HG02678 (cell line): ENCODE measurements at regions not wholly inside any gene's neighbourhood (a gene's known extent, or its start where the extent isn't known, plus 50 kb on each side); places are given as distances from the start of the nearest gene placed in this dataset.
"Not testable (repeated sequence)": the region's sequence is repeated elsewhere in the genome, so short reads cannot be mapped to it uniquely, and the experiment has no call there.

Experiments
- ATAC-seq: cut with Tn5 transposase; IDR thresholded peaks from one replicate; pipeline ENCODE4 v1.9.1; 2021; ENCODE audit warnings: mild to moderate bottlenecking, moderate library complexity; ENCODE audit not compliant: unreplicated experiment

DNA sequence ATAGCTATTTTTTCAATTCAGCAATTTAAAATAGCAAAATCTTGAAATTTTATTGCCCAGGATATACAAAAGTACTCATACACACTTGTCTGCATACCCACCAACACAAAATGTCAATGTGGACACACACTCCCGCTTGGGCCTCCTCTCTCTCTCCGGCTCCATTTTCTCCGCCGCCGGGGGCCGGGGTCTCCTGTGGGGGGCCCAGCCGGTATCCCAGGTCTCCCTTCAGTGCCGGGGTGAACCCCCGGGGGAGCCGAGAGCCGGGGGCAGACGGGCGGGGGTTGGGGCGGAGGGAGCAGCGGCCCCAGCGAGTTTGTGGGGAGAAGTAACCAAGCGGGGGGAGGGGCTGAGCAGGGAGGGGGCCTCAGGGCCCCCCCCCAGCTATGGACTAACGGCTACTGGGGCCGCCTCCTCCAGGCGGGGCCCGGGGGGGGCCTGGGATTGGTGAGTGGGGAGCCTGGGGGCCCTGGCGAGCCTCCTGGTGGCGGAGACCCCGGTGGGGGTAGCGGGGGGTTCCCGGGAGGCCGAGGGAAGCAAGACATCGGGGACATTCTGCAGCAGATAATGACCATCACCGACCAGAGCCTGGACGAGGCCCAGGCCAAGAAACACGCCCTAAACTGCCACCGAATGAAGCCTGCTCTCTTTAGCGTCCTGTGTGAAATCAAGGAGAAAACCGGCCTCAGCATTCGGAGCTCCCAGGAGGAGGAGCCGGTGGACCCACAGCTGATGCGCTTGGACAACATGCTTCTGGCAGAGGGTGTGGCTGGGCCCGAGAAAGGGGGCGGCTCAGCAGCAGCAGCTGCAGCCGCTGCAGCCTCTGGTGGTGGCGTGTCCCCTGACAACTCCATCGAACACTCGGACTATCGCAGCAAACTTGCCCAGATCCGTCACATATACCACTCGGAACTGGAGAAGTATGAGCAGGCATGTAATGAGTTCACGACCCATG, 56.6 kb downstream of the CHST2 start:
- ATAC-seq: not testable (repeated sequence)

DNA sequence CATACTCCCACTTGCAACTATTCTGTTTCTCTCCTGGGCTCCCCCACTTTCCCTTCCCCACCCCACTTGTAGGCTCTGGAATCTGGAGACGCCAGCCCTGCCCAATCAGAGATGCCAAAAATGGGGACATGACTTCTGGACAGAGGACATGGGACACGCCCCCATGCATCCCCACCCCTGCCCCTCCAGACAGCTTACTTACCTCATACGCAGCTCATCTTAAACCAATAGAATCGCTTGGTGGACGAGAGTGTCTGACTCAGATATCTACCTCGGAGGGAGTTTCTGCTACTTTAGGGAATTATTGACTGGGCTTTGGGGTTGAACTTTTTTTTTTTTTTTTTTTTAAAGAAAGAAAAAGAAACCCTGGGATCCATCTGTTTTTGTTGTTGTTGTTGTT, 58.4 kb downstream of the CHST2 start:
- ATAC-seq: peak; percentile 47

DNA sequence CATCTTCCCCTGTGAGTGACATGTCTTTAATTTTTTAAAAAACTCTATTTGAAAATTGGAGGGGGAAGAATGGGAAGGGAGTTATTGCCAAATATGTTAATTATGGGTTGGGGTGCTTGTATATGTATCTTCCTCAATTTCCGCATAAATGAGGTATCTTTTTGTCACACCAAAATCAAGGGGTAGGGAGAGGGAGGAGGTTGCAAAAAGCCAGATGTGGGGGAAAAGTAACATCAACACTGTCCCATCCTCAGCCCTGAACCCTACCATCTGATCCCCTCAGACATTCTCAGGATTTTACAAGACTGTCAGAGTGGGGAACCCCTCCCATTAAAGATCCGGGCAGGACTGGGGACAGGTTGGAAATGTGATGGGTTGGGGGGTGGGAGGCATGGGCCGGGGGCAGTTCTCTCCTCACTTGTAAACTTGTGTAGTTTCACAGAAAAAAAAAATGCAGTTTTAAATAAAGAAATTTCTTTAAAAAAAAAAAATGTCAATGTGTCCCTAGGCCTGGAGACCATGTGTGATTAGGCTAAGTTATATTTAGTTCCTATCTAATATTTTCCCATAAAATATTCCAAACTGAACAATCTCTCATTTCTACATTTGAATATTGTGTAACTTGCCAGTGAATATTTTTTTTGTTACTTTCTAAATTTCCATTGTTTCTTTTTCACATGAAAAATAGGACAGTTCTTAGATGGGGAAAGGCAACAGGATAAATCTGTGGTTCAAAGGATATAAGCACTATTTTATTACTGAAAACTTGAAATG, 59.4 kb downstream of the CHST2 start:
- ATAC-seq: not testable (repeated sequence)

DNA sequence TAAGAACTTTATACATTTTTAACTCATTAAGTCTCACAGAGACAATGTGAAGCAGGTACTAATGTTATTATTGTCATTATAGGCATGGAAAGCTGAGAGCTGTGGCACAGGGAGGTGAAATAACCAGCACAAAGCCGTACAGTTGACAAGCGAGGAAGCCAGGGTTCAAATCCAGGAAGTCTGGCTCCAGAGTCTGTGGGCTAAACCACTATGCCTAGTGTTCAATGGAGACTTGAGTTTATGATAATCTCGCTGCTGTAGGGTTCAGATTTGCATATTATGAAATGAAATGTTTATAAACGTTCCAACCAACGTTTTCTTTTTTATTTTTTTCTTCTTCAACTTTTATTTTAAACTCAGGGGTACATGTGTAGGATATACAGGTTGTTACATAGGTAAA, 60.0 kb downstream of the CHST2 start:
- no peak for ATAC-seq

DNA sequence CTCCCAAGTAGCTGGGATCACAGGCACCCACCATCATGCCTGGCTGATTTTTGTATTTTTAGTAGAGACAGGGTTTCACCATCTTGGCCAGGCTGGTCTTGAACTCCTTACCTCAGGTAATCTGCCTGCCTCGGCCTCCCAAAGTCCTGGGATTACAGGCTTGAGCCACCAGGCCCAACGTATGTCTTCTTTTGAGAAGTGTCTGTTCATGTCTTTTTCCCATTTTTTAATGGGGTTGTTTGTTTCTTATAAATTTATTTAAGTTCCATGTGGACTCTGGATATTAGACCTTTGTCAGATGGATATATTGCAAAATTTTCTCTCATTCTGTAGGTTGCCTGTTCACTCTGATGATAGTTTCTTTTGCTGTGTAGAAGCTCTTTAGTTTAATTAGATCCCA, 61.3 kb downstream of the CHST2 start:
- ATAC-seq: not testable (repeated sequence)

DNA sequence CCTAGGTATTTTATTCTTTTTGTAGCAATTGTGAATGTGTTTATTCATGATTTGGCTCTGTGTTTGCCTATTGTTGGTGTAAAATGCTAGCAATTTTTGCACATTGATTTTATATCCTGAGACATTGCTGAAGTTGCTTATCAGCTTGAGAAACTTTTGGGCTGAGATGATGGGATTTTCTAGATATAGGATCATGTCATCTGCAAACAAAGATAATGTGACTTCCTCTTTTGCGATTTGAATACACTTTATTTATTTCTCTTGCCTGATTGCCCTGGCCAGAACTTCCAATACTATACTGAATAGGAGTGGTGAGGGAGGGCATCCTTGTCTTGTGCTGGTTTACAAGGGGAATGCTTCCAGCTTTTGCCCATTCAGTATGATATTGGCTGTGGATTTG, 62.4 kb downstream of the CHST2 start:
- not testable (repeated sequence) for ATAC-seq

DNA sequence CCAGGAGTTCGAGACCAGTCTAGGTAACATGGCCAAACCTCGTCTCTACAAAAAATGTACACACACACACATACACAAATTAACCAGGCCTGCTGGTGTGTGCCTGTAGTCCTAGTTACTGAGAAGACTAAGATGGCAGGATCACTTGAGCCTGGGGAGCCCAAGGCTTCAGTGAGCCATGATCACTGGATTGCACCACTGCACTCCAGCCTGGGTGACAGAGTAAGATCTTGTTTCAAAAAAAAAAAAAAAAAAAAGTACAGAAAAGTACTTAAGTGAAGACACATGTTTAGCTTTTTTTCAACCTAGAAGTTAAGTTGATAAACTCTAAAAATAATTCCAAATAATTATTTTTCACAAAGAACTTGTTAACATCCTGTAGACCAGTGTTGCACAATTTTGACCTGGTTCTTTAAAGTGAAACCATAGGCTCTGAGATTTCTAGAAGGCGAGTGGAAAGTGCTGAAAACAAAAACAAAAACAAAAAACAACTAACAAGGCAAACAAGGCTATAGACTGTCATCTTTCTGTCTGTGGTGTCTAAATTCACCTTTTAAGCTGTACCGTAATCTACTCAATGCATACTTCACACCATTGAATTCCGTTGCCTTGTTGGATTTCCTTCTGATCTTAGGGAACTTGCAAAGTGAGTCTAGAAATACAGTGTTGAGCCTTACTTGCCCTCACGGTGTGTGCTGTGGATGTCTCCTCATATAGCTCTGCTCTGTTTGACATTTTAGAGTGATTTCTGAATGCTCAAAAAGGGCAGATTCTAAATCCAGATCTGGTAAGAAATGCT, 63.5 kb downstream of the CHST2 start:
- no peak for ATAC-seq

DNA sequence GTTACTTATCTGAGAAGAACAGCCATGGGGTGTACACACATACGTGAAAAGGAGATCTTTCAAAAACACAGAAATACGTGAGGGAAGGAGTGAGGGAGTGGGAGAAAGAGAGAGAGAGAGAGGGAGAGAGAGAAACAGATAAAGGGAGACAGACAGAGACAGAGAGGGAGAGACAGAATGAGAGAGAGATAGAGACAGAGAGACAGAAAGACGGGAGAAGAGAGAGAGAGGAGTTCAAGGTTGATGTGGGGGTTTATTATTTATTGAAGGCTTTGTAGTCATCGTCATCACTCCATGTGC, 64.0 kb downstream of the CHST2 start:
- ATAC-seq: no peak

DNA sequence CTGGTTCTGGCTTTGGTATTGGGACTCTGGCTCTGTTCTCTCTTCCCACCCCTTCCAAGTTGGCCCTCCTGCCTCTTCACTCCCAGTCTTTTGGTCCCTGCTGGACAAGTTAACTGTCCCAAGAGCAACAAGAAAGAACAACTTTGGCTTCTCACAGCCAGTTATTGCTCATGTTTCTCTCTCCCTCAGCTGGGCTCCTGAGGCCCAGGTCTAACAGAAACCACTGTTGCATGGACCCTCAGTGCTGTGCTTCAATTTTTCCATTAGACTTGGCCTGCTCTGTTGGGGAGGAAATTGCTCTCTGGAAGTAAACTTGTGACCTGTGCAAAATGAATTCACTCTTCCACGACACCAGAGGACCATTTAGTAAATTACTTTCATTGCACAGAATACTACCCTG, 64.5 kb downstream of the CHST2 start:
- ATAC-seq: no peak

DNA sequence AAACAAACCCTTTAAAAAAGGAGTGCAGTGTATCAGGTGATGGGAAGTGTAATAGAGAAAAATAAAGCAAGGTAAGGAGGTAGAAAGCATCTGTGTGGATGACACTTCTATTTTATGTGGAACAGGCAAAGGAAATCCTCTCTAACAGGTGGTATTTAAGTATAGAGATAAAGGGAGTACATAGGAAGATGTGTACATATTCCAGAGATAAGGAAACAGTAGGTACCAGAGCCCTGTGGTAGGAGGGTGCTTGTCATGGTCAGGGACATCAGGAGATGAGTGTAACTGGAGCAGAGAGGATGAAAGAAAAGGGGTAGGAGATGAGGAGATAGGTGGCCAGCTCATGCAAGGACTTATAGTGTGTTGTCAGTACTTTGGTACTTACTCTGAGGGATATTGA, 65.8 kb downstream of the CHST2 start:
- no peak for ATAC-seq

DNA sequence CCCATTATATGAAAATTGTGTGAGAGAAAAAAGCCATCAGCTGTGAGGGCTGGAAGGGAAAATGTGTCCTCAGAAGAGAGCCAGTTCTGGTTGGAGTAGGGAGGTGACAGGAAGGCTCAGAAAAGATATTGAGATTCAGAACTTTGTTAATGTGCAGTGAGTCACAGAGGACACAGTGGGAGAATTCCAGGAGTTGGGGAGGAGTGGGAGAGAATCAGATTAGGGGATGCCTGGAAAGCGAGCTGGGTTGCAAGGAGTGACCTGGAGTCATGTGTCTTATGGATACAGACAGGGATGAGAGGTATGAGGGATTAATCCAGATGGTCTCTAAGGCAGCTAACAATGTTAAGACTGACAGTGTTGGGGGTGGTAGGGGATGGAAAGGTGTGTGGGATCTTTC, 67.5 kb downstream of the CHST2 start:
- ATAC-seq: no peak

DNA sequence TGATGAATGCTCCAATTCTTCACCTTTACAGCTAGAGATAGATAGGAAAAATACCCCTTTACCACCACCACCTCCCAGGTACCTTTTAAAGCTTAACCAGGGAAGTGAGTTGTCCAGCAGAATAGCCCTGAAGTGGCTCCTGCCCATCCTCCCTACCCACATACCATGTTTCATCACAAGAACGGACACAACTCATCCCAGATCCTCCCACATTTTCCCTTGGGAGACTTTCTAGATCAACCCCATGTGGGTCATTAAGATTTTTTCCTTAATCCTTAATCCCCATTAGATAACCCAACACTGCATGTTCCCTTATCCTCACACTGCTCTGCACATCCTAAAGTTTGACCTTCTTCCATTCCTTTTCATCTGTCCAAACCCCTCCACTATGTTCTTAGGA, 69.3 kb downstream of the CHST2 start:
- no peak for ATAC-seq

DNA sequence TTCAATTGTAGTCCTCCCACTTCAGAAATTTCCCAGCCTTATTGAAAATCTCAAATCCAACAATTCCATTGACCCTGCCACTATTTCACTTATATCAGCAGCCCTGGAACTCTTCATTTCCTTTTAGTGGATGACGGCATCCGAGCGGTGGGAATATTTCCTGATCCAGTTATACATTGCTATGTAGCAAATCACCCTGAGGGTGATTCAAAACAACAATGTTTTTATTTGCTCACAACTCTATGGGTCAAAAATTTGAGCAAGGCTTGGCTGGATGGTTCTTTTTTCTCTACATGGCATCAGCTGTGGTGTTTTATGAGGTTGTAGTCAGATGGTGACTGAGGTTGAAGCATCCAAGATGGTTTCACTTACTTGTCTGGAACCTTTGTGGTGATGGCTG, 70.5 kb downstream of the CHST2 start:
- no peak for ATAC-seq

DNA sequence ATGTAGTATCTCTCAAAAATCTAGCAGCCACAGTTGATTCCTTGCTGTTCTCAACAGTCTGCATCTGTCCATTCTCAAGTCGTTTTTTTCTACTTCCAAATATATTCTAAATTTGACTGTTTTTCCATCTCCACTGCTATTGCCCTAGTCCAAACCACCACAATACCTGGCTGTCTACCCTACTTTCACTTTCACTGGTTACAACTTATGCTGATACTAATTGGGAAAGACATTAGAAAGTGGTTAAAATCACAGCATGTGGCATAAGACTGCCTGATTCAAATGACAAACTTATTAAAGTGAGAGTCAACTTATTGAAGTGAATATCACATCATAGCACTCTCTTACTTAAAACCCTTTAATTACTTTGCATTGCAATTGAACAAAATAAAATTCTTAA, 72.6 kb downstream of the CHST2 start:
- no peak for ATAC-seq

DNA sequence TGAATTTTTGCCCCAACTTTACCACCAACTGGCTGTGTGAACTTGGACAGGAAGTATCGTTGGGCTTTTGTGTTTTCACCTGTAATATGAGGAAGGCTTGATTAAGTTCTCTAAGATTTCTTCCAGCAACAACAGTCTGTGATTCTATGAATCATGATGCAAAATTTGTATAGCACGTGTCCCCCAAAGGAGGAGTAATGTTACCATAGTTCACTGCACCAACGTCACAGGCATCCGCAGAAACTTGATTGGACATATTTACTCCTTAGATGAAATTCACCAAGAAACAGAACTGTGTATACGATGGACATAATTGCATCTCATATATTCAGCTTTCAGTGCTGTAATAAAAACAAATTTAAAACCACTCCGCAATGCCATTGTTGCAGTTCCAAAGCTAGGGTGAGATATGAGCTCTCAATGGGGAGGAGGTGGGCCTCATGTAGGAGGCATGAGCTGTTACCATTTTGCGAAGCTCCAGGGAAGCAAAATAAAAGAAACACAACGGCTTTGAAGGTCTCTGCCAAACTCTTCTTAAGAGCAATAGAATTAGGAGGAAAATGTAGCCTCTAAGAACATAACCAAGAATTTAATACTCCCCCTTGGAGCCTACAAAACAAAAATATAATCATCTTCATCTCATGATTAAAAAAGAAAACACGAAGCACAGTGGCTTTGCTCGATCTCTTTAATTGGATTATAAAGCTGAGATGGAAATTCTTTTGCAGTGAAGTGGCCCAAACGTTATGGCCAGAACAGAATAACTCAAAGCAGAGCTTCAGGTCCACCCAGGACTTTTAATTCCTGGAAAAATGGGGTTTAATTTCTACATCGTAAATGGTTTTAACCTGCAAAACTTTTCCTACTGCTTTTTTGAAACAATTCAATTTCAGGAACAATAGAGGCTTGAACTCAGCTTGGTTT, 80.7 kb downstream of the CHST2 start:
- ATAC-seq: no peak

DNA sequence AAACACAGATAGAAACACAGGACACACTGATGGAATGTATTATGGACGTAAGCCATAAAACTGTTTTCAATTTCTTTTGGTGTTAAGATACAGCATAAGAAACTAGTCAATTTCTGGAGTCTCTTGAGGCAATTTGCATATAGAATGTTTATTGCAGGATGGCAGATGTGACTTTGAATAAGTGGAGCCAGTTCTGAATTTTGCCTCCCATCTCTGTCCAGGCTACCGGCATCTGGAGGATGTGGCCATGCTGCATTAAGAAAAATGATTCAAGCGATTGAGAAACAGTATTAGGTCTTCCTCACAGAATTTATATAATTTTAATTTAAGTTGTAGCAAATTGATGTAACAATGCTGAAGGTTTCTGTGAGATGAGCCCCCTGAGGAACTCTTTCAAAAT, 81.5 kb downstream of the CHST2 start:
- ATAC-seq: no peak

DNA sequence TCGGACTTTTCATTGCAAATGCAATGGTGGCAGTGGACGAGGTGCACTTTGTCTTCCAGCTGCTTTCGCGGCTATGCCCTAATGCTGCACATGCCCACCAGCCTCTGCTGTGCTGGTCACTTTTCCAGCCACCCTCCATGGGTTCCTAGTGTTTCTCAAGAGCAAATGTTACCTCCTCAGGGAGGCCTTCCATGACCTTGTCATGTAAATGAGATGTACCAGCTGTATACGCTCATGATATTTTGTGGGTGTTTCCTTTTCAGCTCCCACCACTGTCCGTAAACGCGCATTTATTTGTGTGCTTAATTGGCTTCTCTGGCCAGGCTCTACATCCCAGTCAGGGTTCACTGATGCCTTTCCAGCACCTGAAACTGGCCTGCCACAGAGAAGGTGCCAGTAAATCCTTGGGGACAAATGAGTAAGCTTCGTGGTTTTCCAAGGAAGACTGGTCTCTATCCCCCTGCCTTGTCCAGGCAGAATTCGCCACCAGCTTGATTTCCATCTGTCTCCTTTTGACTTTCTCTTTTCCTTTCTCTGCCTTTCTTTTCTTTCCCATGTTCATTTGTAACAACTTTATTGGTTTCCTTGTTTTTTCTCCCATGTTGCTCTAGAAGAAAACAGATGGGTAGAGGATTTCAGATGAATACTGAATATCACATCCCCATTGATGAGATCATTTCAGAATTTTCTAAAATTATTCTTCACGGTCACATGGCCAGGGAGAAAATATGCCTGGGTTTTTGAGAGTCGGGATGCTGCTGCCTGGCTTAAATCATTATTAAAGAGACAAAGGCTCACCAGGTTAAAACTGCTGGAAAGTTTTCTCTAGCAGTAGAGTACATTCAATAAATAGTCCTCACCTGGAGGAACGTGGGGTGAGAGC, 82.5 kb downstream of the CHST2 start:
- no peak for ATAC-seq

DNA sequence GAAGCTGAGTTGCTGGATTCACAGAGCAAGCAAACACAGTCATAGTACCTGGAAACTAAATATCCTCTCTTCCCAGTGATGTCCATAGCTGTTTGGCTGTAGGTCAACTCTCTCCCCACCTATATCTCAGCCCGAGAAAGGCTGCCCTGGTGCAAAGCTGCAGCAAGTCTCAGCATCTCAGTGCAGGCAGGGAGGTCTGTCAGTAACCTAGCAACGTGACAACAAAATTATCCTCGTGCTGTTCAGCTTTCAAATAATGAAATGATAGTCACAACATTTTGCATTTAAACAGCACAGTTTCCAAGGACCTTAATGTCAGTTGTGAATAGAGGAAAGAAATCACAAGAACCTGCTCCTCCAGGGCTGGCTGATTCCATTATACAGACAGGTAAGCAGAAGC, 83.6 kb downstream of the CHST2 start:
- ATAC-seq: no peak

DNA sequence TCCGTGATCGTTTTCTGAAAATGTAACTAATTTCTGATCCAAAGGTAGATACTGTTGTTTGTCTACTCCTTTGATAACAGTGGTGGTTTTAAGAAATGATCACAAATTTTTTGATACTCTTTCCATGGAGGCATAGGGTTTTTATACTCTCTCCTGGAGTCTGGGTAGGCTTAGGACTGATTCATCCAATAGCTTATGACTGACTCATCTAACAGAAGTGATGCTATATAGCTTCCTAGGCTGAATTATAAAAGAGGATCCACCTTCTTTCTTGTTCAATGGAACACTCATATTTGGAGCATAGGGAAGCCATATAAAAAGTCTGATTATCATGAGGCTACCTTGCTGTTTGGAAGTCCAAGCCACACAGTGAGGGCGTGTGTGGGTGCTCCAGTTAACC, 84.3 kb downstream of the CHST2 start:
- ATAC-seq: no peak

DNA sequence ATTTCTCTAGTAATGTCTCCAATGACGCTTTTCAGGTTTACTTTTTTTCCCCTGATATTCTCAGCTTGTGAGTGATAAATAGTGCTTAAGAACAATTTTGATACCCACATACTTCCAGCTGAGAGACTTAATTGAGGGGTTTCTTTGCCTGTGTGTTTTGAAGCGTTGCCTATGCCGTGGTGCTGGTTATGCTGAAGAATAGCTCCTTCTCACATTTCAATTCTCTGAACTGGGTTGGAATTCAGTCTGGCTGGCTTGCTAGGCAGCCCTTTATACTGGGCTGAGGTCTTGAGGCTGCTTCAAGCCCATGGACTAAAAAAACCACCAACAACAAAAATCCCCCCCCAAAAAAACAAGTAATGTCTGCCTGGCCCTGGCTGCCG, 87.4 kb downstream of the CHST2 start:
- no peak for ATAC-seq
